NCI-H446 treated with DMSO at 0.1 percent for 48 hours (cell line): ENCODE measurements at regions not wholly inside any gene's neighbourhood (a gene's known extent, or its start where the extent isn't known, plus 50 kb on each side); places are given as distances from the start of the nearest gene placed in this dataset.
A peak's percentile ranks its signal among the peaks of the same experiment; 100 is the strongest.
"Not testable (repeated sequence)": the region's sequence is repeated elsewhere in the genome, so short reads cannot be mapped to it uniquely, and the experiment has no call there.

Source experiments
- DNase-seq: peaks from one replicate; lab custom pipeline; 2025; lab: John Stamatoyannopoulos, UW

- DNase-seq = no peak
Measured at GRCh38 chr6:115441651-115442050, 619.0 kb downstream of the FRK start.

DNA sequence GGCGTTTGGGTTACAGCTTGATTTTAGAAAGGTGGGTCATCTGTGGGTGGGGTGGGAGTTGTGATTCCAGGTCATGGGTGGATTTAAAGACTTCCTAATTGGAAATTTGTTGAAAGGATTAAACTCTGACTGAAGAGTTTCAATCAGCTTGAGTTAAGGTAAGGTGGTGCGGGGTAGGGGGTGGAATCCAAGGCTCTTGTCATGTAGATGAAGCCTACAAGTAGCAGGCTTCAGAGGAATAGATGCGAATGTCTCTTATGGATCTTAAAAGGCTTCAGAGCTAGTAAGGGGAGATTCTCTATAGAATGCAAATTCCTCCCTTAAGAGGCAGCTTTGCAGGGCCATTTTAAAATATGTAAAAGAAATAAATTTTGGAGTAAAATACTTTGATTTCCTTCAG is 645.3 kb downstream of the FRK start:
- no peak for DNase-seq

GRCh38 chr6:115414916-115415315 is 645.8 kb downstream of the FRK start:
- DNase-seq = not testable (repeated sequence)

DNA sequence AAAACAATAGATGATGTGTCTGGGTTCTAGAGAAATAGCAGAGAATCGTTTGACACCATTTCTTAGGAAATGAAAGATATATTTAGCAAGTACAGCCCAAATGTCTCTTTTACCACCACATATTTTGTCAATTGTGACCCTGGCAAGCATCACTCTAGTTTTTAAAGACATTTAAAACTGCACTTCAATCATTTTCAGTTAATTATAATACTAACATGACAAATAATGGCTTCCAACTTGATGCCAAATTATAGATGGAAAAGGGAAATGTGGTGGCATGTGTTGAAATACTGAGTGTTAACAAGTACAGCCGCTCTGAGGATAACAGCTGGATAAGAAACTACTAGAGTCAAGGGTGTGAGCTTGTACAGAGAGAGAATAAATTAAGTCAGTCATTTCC is 648.9 kb downstream of the FRK start:
- DNase-seq = no peak

- peak; percentile 23 for DNase-seq
Measured at GRCh38 chr6:115404446-115404845, 656.2 kb downstream of the FRK start.

DNA sequence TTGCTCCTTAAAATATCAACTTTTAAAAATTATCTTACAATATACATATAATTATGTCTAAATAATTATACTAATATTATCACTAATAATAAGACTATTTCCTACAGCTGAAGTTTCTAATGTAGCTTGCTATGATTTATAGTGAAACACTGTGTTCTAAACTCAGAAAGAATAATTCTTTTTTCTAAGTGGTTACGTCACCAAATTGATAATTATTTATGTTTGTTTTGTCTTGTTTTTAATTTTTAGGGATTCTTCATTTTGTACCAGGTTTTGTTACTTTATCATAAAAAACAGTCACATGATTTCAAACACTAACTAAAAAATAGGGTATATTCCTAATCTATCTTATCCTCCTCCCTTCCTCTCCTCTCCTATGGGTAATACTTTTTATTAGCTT is 662.1 kb downstream of the FRK start:
- DNase-seq = no peak

DNA sequence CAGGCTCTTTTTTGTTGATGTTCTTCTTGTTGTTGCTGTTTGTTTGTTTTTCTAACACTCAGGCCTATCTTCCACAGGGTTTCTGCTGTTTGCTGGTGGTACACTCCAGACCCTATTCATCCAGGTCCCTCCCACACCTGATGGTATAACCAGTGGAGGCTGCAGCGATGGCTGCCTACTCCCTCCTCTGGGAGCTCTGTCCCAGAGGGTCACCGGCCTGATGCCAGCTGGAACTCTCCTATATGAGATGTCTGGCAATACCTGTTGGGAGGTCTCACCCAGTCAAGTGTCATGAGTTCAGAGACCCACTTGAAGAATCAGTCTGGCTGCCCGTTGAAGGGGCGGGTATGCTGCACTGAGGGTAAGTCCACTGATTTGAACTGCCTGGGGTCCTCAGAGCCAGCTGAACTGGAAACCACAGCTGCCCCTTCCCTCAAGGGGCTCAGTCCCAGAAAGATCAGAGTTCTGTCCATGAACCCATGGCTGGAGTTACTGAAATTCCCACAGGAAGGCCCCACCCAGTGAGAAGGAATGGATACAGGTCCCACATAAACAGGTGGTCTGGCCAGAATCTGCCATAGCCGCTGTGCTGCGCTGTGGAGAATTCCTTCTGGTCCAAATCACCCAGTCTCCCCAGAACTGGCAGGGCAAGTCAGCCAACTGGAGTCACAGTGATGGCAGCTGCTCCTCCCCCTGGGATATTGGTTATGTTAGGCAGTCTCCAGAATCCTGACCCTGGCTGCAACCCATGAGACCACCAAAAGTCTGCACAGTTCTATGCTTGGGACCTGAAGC is 664.4 kb downstream of the FRK start:
- DNase-seq = no peak

DNA sequence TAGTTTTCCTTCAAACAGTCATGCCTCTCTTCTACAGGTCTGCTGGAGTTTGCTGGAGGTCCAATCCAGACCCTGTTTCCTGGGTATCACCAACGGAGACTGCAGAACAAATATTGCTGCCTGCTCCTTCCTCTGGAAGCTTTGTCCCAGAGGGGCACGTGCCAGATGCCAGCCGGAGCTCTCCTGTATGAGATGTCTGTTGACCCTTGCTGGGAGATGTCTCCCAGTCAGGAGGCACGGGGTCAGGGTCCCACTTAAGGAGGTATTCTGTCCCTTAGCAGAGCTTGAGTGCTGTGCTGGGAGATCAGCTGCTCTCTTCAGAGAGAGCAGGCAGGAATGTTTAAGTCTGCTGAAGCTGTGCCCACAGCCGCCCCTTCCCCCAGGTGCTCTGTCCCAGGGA is 666.9 kb downstream of the FRK start:
- no peak for DNase-seq

DNA sequence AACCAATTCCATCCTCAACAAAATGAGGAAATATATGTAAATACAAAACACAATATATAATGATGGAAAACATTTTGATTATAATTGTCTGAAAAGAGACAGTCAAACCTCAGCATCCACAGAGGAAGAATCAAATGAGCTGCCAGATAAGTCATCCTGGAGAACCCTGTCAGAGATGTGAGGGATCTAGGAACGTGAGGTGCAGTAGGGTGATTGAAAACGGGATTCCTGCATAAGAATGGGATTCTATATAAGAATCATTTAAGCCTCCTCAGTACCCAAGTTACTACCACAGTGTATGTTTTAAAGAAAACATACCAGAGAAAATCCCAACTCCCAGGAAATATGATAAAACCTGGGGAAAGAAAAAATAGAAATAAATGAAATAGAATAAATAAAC is 690.5 kb downstream of the FRK start:
- no peak for DNase-seq

GRCh38 chr6:115365783-115366182 is 694.9 kb downstream of the FRK start:
- no peak for DNase-seq

- DNase-seq = no peak
Measured at GRCh38 chr6:115363379-115363778, 697.3 kb downstream of the FRK start.

- no peak for DNase-seq
Measured at GRCh38 chr6:115362234-115362633, 698.5 kb downstream of the FRK start.

DNA sequence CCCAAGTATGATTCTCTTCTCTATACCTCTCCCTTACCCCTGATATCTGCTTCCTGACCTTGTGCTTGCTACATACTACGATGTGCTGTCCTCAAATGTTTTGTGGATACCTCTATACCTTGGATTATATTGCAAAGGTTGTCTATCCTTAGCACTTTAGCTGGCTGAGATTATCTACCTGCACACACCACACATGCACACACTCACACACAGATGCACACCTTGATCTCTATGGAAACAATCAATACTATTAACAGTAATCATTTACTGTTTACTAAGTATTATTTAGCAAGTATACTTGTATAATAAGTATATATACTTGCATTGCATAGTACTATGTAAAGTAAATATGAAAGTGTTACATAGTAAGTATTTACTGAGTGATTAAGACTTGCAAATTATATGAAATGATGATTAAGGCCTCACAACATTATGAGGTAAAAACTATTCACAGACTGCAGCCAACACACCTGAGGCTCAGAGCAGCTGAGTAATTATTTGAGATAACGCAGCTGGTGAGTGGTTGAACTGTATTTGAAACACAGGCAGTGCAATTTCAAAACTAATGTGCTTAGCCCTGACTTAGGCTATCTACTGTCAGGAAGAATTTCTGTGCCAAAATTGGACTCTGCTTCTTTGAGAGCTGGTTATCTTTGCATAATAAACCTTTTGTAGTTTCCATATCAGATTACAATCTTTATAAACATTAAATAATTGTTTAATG is 699.9 kb downstream of the FRK start:
- DNase-seq = no peak

DNA sequence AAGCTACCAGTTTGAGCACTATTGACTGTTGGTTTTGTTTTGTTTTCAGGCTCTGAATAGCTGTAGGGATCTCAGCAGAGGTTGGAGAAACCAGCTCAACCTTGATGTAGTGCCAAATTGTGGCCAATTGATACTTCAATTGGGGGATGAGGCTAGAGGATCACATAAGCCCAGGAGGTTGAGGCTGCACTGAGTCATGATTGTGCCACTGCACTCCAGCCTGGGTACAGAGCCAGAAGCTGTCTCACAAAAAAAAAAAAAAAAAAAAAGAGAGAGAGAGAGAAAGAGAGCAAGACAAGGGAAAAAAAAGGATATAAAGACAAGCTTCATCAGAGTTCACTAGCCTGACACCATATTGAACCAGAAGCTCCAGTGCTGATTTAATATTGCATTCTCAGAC is 702.1 kb downstream of the FRK start:
- no peak for DNase-seq

DNA sequence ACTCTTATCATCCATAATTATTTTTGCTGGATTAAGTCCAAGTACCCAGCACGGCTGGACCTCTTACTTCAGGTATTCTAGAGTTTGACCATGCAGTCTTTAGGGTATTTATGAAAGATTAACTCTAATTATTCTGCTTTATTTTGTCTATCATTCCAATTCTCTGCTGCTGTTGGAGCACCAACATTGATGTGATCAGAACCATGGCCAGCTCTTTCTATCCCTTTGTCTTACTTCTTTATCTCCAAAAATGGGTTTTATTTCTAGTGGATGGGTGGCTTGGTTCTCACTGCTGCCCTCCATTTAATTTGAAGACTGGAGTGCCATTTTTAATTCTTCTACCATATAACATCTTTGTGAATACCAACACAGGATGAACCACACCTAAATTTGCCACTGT is 704.3 kb downstream of the FRK start:
- DNase-seq = no peak

DNA sequence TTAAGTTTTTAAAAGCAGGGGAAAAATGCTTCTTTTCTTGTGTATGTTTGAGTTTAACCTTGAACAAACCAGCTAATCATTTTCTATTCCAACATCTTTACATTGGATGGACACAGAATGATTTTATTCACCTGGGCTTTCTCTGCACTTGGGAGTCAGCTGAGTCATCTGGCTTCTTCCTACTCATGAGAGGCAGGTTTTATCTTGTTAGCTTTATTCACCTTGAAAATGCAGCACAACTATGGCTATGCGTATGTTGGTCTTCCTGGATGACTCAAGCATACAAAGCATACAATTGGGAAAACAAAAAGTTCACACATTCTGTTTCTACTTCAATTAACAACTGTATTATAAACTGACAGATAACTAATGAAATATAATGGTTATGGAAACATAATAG is 737.7 kb downstream of the FRK start:
- DNase-seq = no peak

- DNase-seq = no peak
Measured at GRCh38 chr6:115319823-115320222, 740.9 kb downstream of the FRK start.

- DNase-seq = no peak
Measured at GRCh38 chr6:115310156-115310555, 750.5 kb downstream of the FRK start.

DNA sequence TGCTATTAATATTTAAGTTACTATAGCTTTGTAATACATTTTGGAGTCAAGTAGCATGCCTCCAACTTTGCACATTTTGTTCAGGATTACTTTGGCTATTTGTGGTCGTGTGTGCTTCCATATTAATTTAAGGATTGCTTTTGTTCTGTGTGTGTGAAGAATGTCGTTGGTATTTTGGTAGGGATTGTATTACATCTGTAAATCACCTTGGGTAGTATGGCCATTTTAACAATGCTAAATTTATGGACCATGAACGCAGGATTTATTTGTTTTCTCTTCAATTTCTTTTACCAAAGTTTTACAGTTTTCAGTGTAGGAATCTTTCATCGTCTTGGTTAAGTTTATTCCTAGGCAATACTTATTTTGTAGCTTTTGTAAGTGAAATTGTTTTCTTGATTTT is 758.0 kb downstream of the FRK start:
- no peak for DNase-seq

- DNase-seq = no peak
Measured at GRCh38 chr6:115287467-115287866, 773.2 kb downstream of the FRK start.

GRCh38 chr6:115276881-115277565 is 783.7 kb downstream of the FRK start:
- no peak for DNase-seq

DNA sequence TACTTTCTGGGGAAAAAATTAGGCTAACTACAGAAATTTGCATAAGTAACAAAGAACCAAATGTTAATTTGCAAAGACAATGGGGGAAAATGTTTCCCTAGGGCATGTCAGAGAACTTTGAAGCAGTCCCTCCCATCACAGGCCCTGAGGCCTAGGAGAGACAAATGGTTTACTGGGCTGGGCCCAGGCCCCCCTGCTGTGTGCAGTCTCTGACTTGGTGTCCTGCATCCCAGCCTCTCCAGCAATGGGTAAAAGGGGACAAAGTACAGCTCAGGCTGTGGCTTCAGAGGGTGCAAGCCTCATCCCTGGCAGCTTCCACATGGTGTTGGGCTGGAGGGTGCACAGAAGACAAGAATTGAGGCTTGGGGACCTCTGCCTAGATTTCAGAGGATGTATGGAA is 788.4 kb downstream of the FRK start:
- no peak for DNase-seq

DNA sequence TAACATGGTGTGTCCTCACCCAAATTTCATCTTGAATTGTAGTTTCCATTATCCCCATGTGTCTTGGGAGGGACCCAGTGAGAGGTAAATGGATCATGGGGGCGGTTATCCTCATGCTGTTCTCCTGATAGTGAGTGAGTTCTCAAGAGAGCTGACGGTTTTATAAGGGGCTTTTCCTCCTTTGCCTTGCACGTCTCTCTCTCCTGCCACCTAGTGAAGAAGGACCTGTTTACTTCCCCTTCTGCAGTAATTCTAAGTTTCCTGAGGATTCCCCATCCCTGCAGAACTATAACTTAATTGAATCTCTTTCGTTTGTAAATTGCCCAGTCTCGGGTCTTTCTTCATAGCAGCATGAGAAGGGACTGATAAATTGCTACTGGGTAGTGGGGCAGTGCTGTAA is 789.3 kb downstream of the FRK start:
- no peak for DNase-seq
